ENCODE measurements at regions not wholly inside any gene's neighbourhood (a gene's known extent, or its start where the extent isn't known, plus 50 kb on each side); places are given as distances from the start of the nearest gene placed in this dataset.

DNA sequence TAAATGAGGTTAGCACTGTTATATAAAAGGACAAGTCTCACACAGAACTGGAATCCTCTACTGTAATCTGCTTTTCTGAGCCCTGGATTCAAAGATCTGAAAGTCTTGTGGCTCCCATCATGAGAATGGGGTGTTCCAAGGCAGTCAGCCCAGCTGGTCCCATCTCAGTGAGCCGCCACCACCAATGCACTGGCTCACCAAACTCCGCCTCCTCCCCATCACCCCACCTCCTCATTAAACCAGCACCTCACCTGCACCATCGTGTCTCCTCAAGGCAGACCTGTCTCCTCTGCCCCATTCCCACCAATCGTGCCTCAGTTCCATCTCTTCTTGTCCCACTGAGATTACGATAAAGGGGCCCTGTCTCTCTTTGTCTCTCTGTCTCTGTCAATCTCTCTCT is 166.7 kb downstream of the USP12 start:
- TF ChIP-seq, protein P1, sequence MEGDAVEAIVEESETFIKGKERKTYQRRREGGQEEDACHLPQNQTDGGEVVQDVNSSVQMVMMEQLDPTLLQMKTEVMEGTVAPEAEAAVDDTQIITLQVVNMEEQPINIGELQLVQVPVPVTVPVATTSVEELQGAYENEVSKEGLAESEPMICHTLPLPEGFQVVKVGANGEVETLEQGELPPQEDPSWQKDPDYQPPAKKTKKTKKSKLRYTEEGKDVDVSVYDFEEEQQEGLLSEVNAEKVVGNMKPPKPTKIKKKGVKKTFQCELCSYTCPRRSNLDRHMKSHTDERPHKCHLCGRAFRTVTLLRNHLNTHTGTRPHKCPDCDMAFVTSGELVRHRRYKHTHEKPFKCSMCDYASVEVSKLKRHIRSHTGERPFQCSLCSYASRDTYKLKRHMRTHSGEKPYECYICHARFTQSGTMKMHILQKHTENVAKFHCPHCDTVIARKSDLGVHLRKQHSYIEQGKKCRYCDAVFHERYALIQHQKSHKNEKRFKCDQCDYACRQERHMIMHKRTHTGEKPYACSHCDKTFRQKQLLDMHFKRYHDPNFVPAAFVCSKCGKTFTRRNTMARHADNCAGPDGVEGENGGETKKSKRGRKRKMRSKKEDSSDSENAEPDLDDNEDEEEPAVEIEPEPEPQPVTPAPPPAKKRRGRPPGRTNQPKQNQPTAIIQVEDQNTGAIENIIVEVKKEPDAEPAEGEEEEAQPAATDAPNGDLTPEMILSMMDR (IDR thresholded peaks at IDR 0.05) = no peak
- no peak for TF ChIP-seq ZFX (IDR thresholded peaks at IDR 0.05; ENCODE audit: borderline replicate concordance)

Measured in 22Rv1 (cell line).